GM23248 (cell line): ENCODE measurements at regions not wholly inside any gene's neighbourhood (a gene's known extent, or its start where the extent isn't known, plus 50 kb on each side); places are given as distances from the start of the nearest gene placed in this dataset.

Source experiments
- DNase-seq: peaks from one replicate; pipeline ENCODE4 v3.0.0-alpha.2; 2015
- H2AFZ ChIP-seq: fragments of 200-600 bp; sonication (generic); 2 replicates; pipeline ENCODE4 v1.6.1; 2016; ENCODE audit warnings: antibody characterized with exemption
- H3F3A ChIP-seq: fragments of 200-600 bp; sonication (generic); 2 replicates; pipeline ENCODE4 v1.6.1; 2016; ENCODE audit warnings: mild to moderate bottlenecking, antibody characterized with exemption, mixed run types; ENCODE audit not compliant: insufficient read depth
- H3K27ac ChIP-seq: fragments of 200-600 bp; sonication (generic); 2 replicates; pipeline ENCODE4 v1.5.1; 2016; ENCODE audit warnings: mild to moderate bottlenecking
- H3K27me3 ChIP-seq: fragments of 200-600 bp; sonication (generic); replicated peaks from 2 replicates; pipeline ENCODE4 v1.6.1; 2016; ENCODE audit warnings: mild to moderate bottlenecking; ENCODE audit not compliant: insufficient read depth
- H3K36me3 ChIP-seq: fragments of 200-600 bp; sonication (generic); 2 replicates; pipeline ENCODE4 v1.6.1; 2016; ENCODE audit warnings: low read depth, mild to moderate bottlenecking
- H3K4me1 ChIP-seq: fragments of 200-600 bp; sonication (generic); 2 replicates; pipeline ENCODE4 v1.6.1; 2016; ENCODE audit warnings: mild to moderate bottlenecking; ENCODE audit not compliant: insufficient read depth
- H3K4me2 ChIP-seq: fragments of 200-600 bp; sonication (generic); one replicate; pipeline ENCODE4 v1.6.1; 2016; ENCODE audit warnings: mild to moderate bottlenecking; ENCODE audit not compliant: unreplicated experiment
- H3K4me3 ChIP-seq: fragments of 200-600 bp; sonication (generic); 2 replicates; pipeline ENCODE4 v1.5.1; 2016; ENCODE audit warnings: mild to moderate bottlenecking
- H3K79me2 ChIP-seq: fragments of 200-600 bp; sonication (generic); 2 replicates; pipeline ENCODE4 v1.6.1; 2016; ENCODE audit warnings: mild to moderate bottlenecking; ENCODE audit not compliant: insufficient read depth
- H3K9ac ChIP-seq: fragments of 200-600 bp; sonication (generic); 2 replicates; pipeline ENCODE4 v1.6.1; 2016; ENCODE audit warnings: mild to moderate bottlenecking
- H3K9me2 ChIP-seq: fragments of 200-600 bp; sonication (generic); 2 replicates; pipeline ENCODE4 v1.6.1; 2016; ENCODE audit warnings: mixed run types, mild to moderate bottlenecking, moderate library complexity; ENCODE audit not compliant: insufficient read depth
- H3K9me3 ChIP-seq: fragments of 200-600 bp; sonication (generic); one replicate; pipeline ENCODE4 v1.6.1; 2017; ENCODE audit warnings: low read depth
- H4K20me1 ChIP-seq: fragments of 200-600 bp; sonication (generic); 2 replicates; pipeline ENCODE4 v1.6.0; 2016; ENCODE audit not compliant: insufficient read depth
- EZH2 ChIP-seq: fragments of 200-600 bp; sonication (generic); IDR thresholded peaks from 2 replicates; pipeline ENCODE4 v1.6.1; 2018; ENCODE audit warnings: antibody characterized with exemption, mild to moderate bottlenecking; ENCODE audit not compliant: insufficient read depth, poor library complexity, severe bottlenecking
- EZH2phosphoT487 ChIP-seq: fragments of 200-600 bp; sonication (generic); IDR thresholded peaks from 2 replicates; pipeline ENCODE4 v1.6.1; 2018; ENCODE audit warnings: antibody characterized with exemption, moderate library complexity, mild to moderate bottlenecking, low read depth; ENCODE audit not compliant: insufficient read depth
- WGBS, 2 experiments: methylation state at CpG; one replicate each; pipeline ENCODE4 v1.1.6; 2015 to 2017; ENCODE audit warnings: low lambda C conversion rate in 2 of 2, low coverage in 1 of 2; ENCODE audit errors: missing lambda C conversion rate in 2 of 2; 5-methylcytosine and 5-hydroxymethylcytosine counted together
- in situ Hi-C: fragments of 300-500 bp; cut with MboI; formaldehyde crosslinking; loops from 2 replicates; pipeline ENCODE4 v1.15.0; 2020

GRCh38 chr4:14043203-14043602 lies 415.7 kb upstream of the BOD1L1 start:
- in situ Hi-C loops = no loop called here
- Histone ChIP-seq H3K9me3 (no peaks in the 10 kb centered on the region), H3K4me1 (no peaks in the 10 kb centered on the region), H3K27ac (no peak overlapping the region), H2AFZ (no peak overlapping the region), H3K27me3 (no peaks in the 10 kb centered on the region), H3K4me3 (no peak overlapping the region), H3K36me3 (no peaks in the 10 kb centered on the region), H4K20me1 (no peaks in the 10 kb centered on the region), H3K9me2 (no peaks in the 10 kb centered on the region), H3F3A (no peaks in the 10 kb centered on the region), H3K79me2 (no peaks in the 10 kb centered on the region), H3K9ac (no peak overlapping the region), H3K4me2 (no peak overlapping the region)
- DNase-seq = no peak
- TF ChIP-seq EZH2phosphoT487 (no peak), EZH2 (no peak)

- no peaks in the 10 kb centered on the region for H4K20me1 ChIP-seq
- no peak overlapping the region for H3K9ac ChIP-seq
- in situ Hi-C loops = no loop called here
- no peak for TF ChIP-seq EZH2phosphoT487
- no peak for TF ChIP-seq EZH2
- H3K36me3 ChIP-seq = no peaks in the 10 kb centered on the region
- DNase-seq = no peak
- H3K79me2 ChIP-seq = no peaks in the 10 kb centered on the region
- H2AFZ ChIP-seq = no peak overlapping the region
- H3K4me3 ChIP-seq = no peak overlapping the region
- peaks cover 3% of the 10 kb centered on the region; the same call in 1 of the 2 replicates for H3K9me2 ChIP-seq
- H3K27ac ChIP-seq = no peak overlapping the region
- H3F3A ChIP-seq = no peaks in the 10 kb centered on the region
- no peak overlapping the region for H3K4me2 ChIP-seq
- H3K27me3 ChIP-seq = no peaks in the 10 kb centered on the region
- no peaks in the 10 kb centered on the region for H3K4me1 ChIP-seq
- H3K9me3 ChIP-seq = no peaks in the 10 kb centered on the region
Measured at GRCh38 chr4:14046642-14047041, 419.1 kb upstream of the BOD1L1 start.

- Histone ChIP-seq H3K4me2 (no peak overlapping the region), H3F3A (no peaks in the 10 kb centered on the region), H3K9me3 (no peaks in the 10 kb centered on the region), H3K27ac (no peak overlapping the region), H3K9ac (no peak overlapping the region), H4K20me1 (no peaks in the 10 kb centered on the region), H3K9me2 (peaks cover 3% of the 10 kb centered on the region; the same call in 1 of the 2 replicates), H2AFZ (no peak overlapping the region), H3K79me2 (no peaks in the 10 kb centered on the region), H3K27me3 (no peaks in the 10 kb centered on the region), H3K36me3 (no peaks in the 10 kb centered on the region), H3K4me3 (no peak overlapping the region), H3K4me1 (no peaks in the 10 kb centered on the region)
- in situ Hi-C loops = no loop called here
- no peak for DNase-seq
- TF ChIP-seq EZH2 = no peak
- WGBS, 2 experiments = 92 to 93% methylated on average over 1 of the region's 1 CpG
Measured at GRCh38 chr4:14047840-14048239, 420.3 kb upstream of the BOD1L1 start.

DNA sequence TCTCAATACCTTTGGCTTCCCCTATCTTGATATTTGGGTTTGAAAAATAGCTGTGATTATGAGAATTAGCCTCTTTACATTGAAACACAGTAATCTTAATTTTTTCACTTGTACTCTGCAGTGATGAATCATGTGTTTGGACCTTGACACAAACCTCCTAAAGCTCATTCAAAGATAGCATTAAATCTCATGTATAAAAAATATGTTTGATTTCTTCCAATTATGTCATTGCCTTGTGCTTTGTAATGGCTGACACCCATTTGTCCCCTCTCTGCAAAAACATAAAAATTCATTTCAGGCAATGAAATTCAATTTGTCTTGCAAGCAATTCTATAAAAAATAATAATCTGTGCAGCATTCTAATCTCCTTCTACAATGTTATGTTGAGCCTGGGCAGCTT lies 422.4 kb upstream of the BOD1L1 start:
- Histone ChIP-seq H3F3A (no peaks in the 10 kb centered on the region), H4K20me1 (no peaks in the 10 kb centered on the region), H3K9me2 (peaks cover 3% of the 10 kb centered on the region; the same call in 1 of the 2 replicates), H3K4me1 (no peaks in the 10 kb centered on the region), H3K9me3 (no peaks in the 10 kb centered on the region), H3K27me3 (no peaks in the 10 kb centered on the region), H3K36me3 (no peaks in the 10 kb centered on the region), H2AFZ (no peak overlapping the region), H3K27ac (no peak overlapping the region), H3K79me2 (no peaks in the 10 kb centered on the region), H3K9ac (no peak overlapping the region), H3K4me3 (no peak overlapping the region), H3K4me2 (no peak overlapping the region)
- DNase-seq = no peak
- in situ Hi-C loops = no loop called here
- TF ChIP-seq EZH2 = no peak
- no peak for TF ChIP-seq EZH2phosphoT487

GRCh38 chr4:14053291-14053690 lies 425.8 kb upstream of the BOD1L1 start:
- Histone ChIP-seq H3K4me3 (no peak overlapping the region), H3K9ac (no peak overlapping the region), H4K20me1 (no peaks in the 10 kb centered on the region), H3K36me3 (no peaks in the 10 kb centered on the region), H3K79me2 (no peaks in the 10 kb centered on the region), H3K27me3 (no peaks in the 10 kb centered on the region), H3K27ac (no peak overlapping the region), H3K4me1 (no peaks in the 10 kb centered on the region), H3F3A (no peaks in the 10 kb centered on the region), H2AFZ (no peak overlapping the region), H3K9me3 (no peaks in the 10 kb centered on the region), H3K9me2 (peaks cover 3% of the 10 kb centered on the region; the same call in 1 of the 2 replicates), H3K4me2 (no peak overlapping the region)
- 11 to 29% methylated on average over 1 of the region's 1 CpG for WGBS, 2 experiments
- in situ Hi-C loops = no loop called here
- TF ChIP-seq EZH2 = no peak
- no peak for TF ChIP-seq EZH2phosphoT487
- no peak for DNase-seq
